ENCODE measurements at regions not wholly inside any gene's neighbourhood (a gene's known extent, or its start where the extent isn't known, plus 50 kb on each side); places are given as distances from the start of the nearest gene placed in this dataset.

DNA sequence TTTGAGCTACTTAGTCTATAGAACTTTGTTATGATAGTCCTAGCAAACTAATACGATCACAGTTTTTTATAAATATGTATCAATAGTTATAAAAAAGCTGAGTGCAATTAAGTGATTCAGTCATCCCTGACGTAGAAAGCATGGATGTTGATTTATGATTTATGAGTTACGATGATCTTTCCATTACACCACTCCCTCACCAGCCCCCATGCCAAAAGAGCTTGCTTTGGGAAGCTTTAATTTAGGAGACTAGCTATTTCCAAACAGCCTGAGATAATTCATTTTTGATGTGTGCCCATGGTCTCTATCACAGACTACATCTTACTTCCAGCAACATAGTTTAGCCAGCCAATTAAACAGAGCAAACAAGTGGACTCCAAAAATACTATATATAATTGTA, 256.8 kb downstream of the GABRG2 start:
- no peaks in the 10 kb centered on the region for H3K27me3 ChIP-seq
- intact Hi-C loops (cut with DNase I; ENCODE audit: low total_unique reads), result no loop called here
- peak overlapping the region in 1 of 2 donors; percentile 6 for H3K27ac ChIP-seq
- TF ChIP-seq CTCF (IDR thresholded peaks at IDR 0.05), result no peak
- H3K9me3 ChIP-seq, result peaks cover 0 to 5% (median 5%) of the 10 kb centered on the region in 3 donors
- H3K36me3 ChIP-seq, result no peaks in the 10 kb centered on the region
- DNase-seq, result no peak
- H3K4me3 ChIP-seq, result no peak overlapping the region
- peaks cover 0 to 26% (median 6%) of the 10 kb centered on the region in 4 donors for H3K4me1 ChIP-seq

- no peaks in the 10 kb centered on the region for H3K36me3 ChIP-seq
- TF ChIP-seq CTCF (IDR thresholded peaks at IDR 0.05), result no peak
- peaks cover 0 to 26% (median 6%) of the 10 kb centered on the region in 4 donors for H3K4me1 ChIP-seq
- no peak for DNase-seq
- H3K9me3 ChIP-seq, result peaks cover 0 to 13% (median 4%) of the 10 kb centered on the region in 3 donors
- no peaks in the 10 kb centered on the region for H3K27me3 ChIP-seq
- peak overlapping the region in 1 of 2 donors; percentile 6 for H3K27ac ChIP-seq
- intact Hi-C loops (cut with DNase I; ENCODE audit: low total_unique reads), result no loop called here
- no peak overlapping the region for H3K4me3 ChIP-seq
These were observed 257.7 kb downstream of the GABRG2 start for GRCh38 chr5:162325143-162325727.

- DNase-seq, result no peak
These were observed 267.4 kb downstream of the GABRG2 start for GRCh38 chr5:162334944-162335343.

GRCh38 chr5:162360373-162360931, 292.9 kb downstream of the GABRG2 start:
- no peak for DNase-seq
- Histone ChIP-seq H3K27me3 (no peaks in the 10 kb centered on the region), H3K4me1 (no peaks in the 10 kb centered on the region), H3K9me3 (no peaks in the 10 kb centered on the region), H3K4me3 (no peak overlapping the region), H3K27ac (no peak overlapping the region), H3K36me3 (no peaks in the 10 kb centered on the region)
- TF ChIP-seq CTCF (IDR thresholded peaks at IDR 0.05), result no peak
- intact Hi-C loops (cut with DNase I; ENCODE audit: low total_unique reads), result no loop called here

More at GRCh38 chr5:162334944-162335343, 267.4 kb downstream of the GABRG2 start:
- Histone ChIP-seq H3K27ac (no peak overlapping the region), H3K4me1 (no peaks in the 10 kb centered on the region), H3K27me3 (no peaks in the 10 kb centered on the region), H3K36me3 (no peaks in the 10 kb centered on the region), H3K9me3 (peaks cover 0 to 8% (median 0%) of the 10 kb centered on the region in 3 donors), H3K4me3 (no peak overlapping the region)
- TF ChIP-seq CTCF (IDR thresholded peaks at IDR 0.05), result no peak
- intact Hi-C loops (cut with DNase I; ENCODE audit: low total_unique reads), result no loop called here

DNA sequence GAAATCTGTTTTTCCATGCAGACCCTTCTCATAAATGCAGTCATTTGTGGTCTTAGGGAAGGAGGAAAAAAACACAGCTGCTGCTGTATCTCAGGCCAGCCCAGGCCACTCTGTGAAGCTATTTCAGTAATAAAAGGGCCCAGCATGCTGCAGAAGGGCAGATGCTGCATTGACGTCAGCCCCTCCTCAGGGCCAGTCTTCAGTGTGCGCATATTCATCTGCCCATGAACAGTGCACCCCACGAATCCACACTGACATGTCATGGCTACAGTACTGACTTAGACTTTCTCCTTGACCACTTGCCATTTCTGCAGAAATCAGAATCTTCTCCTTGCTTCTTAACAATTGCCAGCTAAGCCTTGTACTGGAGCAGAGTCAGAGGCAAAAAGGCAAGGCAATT, 304.7 kb downstream of the GABRG2 start:
- H3K36me3 ChIP-seq, result no peaks in the 10 kb centered on the region
- no peak overlapping the region for H3K4me3 ChIP-seq
- DNase-seq, result no peak
- intact Hi-C loops (cut with DNase I; ENCODE audit: low total_unique reads), result no loop called here
- H3K27me3 ChIP-seq, result no peaks in the 10 kb centered on the region
- H3K4me1 ChIP-seq, result no peaks in the 10 kb centered on the region
- no peak overlapping the region for H3K27ac ChIP-seq
- TF ChIP-seq CTCF (IDR thresholded peaks at IDR 0.05), result no peak
- H3K9me3 ChIP-seq, result peaks cover 0 to 9% (median 0%) of the 10 kb centered on the region in 3 donors
